Thyroid gland (tissue), 4 donors: ENCODE measurements at regions not wholly inside any gene's neighbourhood (a gene's known extent, or its start where the extent isn't known, plus 50 kb on each side); places are given as distances from the start of the nearest gene placed in this dataset.

Source experiments
- DNase-seq, 2 donors: peaks; one replicate each; pipeline ENCODE4 v3.0.0-alpha.2; 2019
- H3K27ac ChIP-seq, 3 donors: fragments of 200-600 bp; sonication (generic); 1 replicate in 2 of 3; 2 replicates in 1 of 3; pipeline ENCODE4 v1.5.1; 2016 to 2019; ENCODE audit warnings: mild to moderate bottlenecking in 1 of 3, moderate library complexity in 1 of 3
- H3K27me3 ChIP-seq: fragments of 200-600 bp; sonication (generic); one replicate; pipeline ENCODE4 v1.5.1; 2019
- H3K36me3 ChIP-seq, 2 donors: fragments of 200-600 bp; sonication (generic); one replicate each; pipeline ENCODE4 v1.5.1; 2016 to 2019
- H3K4me1 ChIP-seq, 2 donors: fragments of 200-600 bp; sonication (generic); one replicate each; pipeline ENCODE4 v1.5.1; 2017 to 2019
- H3K4me3 ChIP-seq, 3 donors: fragments of 200-600 bp; sonication (generic); replicated peaks in 1 of 3; 1 replicate in 2 of 3; 2 replicates in 1 of 3; pipeline ENCODE4 v1.5.1; 2016; ENCODE audit warnings: mild to moderate bottlenecking in 1 of 3
- H3K9me3 ChIP-seq: fragments of 200-600 bp; sonication (generic); one replicate; pipeline ENCODE4 v1.5.1; 2017
- POLR2A ChIP-seq, 2 donors: fragments of 450-650 bp; IDR thresholded peaks; one replicate each; pipeline ENCODE4 v1.6.1; 2017; ENCODE audit warnings: antibody characterized with exemption in 2 of 2, mild to moderate bottlenecking in 2 of 2, moderate library complexity in 1 of 2
- WGBS, 2 donors: methylation state at CpG; one replicate each; pipeline ENCODE4 v1.1.5; 2017; 5-methylcytosine and 5-hydroxymethylcytosine counted together
- intact Hi-C: fragments of 100-400 bp; cut with DNase I; formaldehyde crosslinking; loops from one replicate; pipeline ENCODE4 v1.15.1; 2023
- TF ChIP-seq, protein P1 (sequence below), 6 experiments: fragments of 200-600 bp in 3 of 6; fragments of 450-650 bp in 3 of 6; sonication (generic) in 3 of 6; IDR thresholded peaks; one replicate each; pipeline ENCODE4 v1.5.1; 2016 to 2019; ENCODE audit warnings: antibody characterized with exemption in 6 of 6, mild to moderate bottlenecking in 2 of 6, inconsistent platforms in 1 of 6, moderate library complexity in 1 of 6

DNA sequence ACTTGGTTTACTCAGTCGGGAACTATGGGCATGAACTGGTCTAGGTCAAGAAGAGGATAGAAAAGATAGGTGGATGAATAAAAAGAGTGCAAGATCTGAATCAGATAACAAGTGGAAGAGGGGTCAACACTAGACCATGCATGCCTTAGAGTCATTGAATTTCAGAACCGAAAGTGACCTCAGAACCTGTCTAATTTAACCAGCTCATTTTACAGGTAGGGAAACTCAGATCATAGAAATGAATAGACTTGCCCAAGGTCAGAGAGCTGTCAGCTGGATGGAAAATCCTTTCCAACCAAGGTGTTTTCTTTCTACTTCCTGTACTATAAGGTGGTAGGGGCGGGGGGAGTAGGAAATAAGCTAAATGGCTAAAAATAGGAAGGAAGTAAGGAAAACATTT lies 121.4 kb upstream of the ADGRF1 start:
- no peak overlapping the region for H3K27ac ChIP-seq
- no peak overlapping the region for H3K4me3 ChIP-seq
- no peaks in the 10 kb centered on the region for H3K36me3 ChIP-seq
- no peaks in the 10 kb centered on the region for H3K27me3 ChIP-seq
- 85 to 87% methylated on average over 3 of the region's 3 CpGs for WGBS, 2 donors
- DNase-seq: no peak
- H3K9me3 ChIP-seq: no peaks in the 10 kb centered on the region
- TF ChIP-seq, protein P1, sequence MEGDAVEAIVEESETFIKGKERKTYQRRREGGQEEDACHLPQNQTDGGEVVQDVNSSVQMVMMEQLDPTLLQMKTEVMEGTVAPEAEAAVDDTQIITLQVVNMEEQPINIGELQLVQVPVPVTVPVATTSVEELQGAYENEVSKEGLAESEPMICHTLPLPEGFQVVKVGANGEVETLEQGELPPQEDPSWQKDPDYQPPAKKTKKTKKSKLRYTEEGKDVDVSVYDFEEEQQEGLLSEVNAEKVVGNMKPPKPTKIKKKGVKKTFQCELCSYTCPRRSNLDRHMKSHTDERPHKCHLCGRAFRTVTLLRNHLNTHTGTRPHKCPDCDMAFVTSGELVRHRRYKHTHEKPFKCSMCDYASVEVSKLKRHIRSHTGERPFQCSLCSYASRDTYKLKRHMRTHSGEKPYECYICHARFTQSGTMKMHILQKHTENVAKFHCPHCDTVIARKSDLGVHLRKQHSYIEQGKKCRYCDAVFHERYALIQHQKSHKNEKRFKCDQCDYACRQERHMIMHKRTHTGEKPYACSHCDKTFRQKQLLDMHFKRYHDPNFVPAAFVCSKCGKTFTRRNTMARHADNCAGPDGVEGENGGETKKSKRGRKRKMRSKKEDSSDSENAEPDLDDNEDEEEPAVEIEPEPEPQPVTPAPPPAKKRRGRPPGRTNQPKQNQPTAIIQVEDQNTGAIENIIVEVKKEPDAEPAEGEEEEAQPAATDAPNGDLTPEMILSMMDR (IDR thresholded peaks at IDR 0.05): no peak
- no peak for TF ChIP-seq POLR2A (IDR thresholded peaks at IDR 0.05)
- peaks cover 0 to 16% of the 10 kb centered on the region in 2 donors for H3K4me1 ChIP-seq
- intact Hi-C loops: no loop called here

- no peaks in the 10 kb centered on the region for H3K27me3 ChIP-seq
- H3K4me3 ChIP-seq: no peak overlapping the region
- 80 to 83% methylated on average over 2 of the region's 2 CpGs for WGBS, 2 donors
- intact Hi-C loops: no loop called here
- peaks cover 0 to 9% of the 10 kb centered on the region in 2 donors for H3K4me1 ChIP-seq
- no peaks in the 10 kb centered on the region for H3K9me3 ChIP-seq
- DNase-seq: no peak
- H3K36me3 ChIP-seq: no peaks in the 10 kb centered on the region
- TF ChIP-seq, protein P1 (IDR thresholded peaks at IDR 0.05): no peak
- TF ChIP-seq POLR2A (IDR thresholded peaks at IDR 0.05): no peak
- no peak overlapping the region for H3K27ac ChIP-seq
These were observed 120.7 kb upstream of the ADGRF1 start for GRCh38 chr6:47162793-47163192.

GRCh38 chr6:47162231-47162630 lies 120.1 kb upstream of the ADGRF1 start:
- Histone ChIP-seq H3K9me3 (no peaks in the 10 kb centered on the region), H3K4me3 (no peak overlapping the region), H3K36me3 (no peaks in the 10 kb centered on the region), H3K4me1 (peaks cover 0 to 3% of the 10 kb centered on the region in 2 donors), H3K27ac (no peak overlapping the region), H3K27me3 (no peaks in the 10 kb centered on the region)
- DNase-seq: no peak
- TF ChIP-seq, protein P1 (IDR thresholded peaks at IDR 0.05): no peak
- TF ChIP-seq POLR2A (IDR thresholded peaks at IDR 0.05): no peak
- 90 to 95% methylated on average over 1 of the region's 1 CpG for WGBS, 2 donors
- intact Hi-C loops: no loop called here

- H3K27ac ChIP-seq: no peak overlapping the region
- intact Hi-C loops: no loop called here
- H3K36me3 ChIP-seq: no peaks in the 10 kb centered on the region
- DNase-seq: no peak
- no peaks in the 10 kb centered on the region for H3K27me3 ChIP-seq
- no peak overlapping the region for H3K4me3 ChIP-seq
- H3K4me1 ChIP-seq: peaks cover 0 to 6% of the 10 kb centered on the region in 2 donors
- H3K9me3 ChIP-seq: no peaks in the 10 kb centered on the region
- no peak for TF ChIP-seq POLR2A (IDR thresholded peaks at IDR 0.05)
- TF ChIP-seq, protein P1 (IDR thresholded peaks at IDR 0.05): no peak
These were observed 119.1 kb upstream of the ADGRF1 start for GRCh38 chr6:47161176-47161687.

DNA sequence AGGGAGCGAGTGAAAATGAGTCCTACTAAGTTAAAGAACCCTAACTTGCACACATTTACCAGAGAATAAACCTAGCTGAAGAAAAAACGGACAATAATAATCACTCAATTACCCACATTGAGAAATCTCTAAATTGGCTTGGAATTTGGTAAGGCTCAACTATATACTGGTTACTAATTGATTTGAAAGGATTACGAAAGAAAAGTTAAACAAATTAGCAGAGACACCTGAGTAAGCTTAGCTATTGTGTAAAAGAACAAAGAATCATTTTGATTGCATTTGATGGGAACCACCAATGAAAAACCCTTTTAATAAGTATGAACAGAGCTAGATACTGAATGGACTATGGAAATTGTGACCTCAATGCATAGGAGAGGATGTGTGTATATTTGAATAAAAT lies 118.6 kb upstream of the ADGRF1 start:
- Histone ChIP-seq H3K9me3 (no peaks in the 10 kb centered on the region), H3K4me3 (no peak overlapping the region), H3K36me3 (no peaks in the 10 kb centered on the region), H3K4me1 (peaks cover 0 to 9% of the 10 kb centered on the region in 2 donors), H3K27me3 (no peaks in the 10 kb centered on the region), H3K27ac (no peak overlapping the region)
- TF ChIP-seq, protein P1 (IDR thresholded peaks at IDR 0.05): no peak
- TF ChIP-seq POLR2A (IDR thresholded peaks at IDR 0.05): no peak
- DNase-seq: no peak
- 94 to 95% methylated on average over 3 of the region's 3 CpGs for WGBS, 2 donors
- intact Hi-C loops: no loop called here
